ENCODE measurements at regions not wholly inside any gene's neighbourhood (a gene's known extent, or its start where the extent isn't known, plus 50 kb on each side); places are given as distances from the start of the nearest gene placed in this dataset.
"Not testable (repeated sequence)": the region's sequence is repeated elsewhere in the genome, so short reads cannot be mapped to it uniquely, and the experiment has no call there.

- no peak for DNase-seq
Measured at GRCh38 chr3:90025019-90025418, 917.6 kb downstream of the EPHA3 start.

DNA sequence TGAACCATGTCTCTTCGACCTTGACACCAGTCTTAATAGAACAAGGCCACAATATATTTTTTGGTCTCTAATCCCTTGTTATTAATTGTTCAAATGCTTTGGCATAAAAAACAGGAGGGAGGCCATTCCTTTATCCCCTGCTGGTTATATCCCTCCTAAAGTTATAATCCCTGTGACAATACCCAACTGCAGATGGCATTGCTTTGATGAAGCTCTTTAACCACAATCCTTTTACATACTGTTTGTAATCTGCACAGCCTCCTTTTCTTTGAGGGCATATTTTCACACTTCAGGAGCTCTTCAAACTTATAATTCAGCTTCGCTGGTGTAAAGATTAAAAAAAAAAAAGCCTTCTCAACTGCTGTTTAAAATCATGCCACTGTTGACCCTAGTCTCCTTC, 919.0 kb downstream of the EPHA3 start:
- no peak for DNase-seq

GRCh38 chr3:90031121-90031520, 923.7 kb downstream of the EPHA3 start:
- no peak for DNase-seq

- no peak for DNase-seq
Measured at GRCh38 chr3:90032980-90033641, 925.7 kb downstream of the EPHA3 start.

GRCh38 chr3:90034038-90034437, 926.6 kb downstream of the EPHA3 start:
- no peak for DNase-seq

GRCh38 chr3:90035643-90036042, 928.2 kb downstream of the EPHA3 start:
- DNase-seq: no peak

DNA sequence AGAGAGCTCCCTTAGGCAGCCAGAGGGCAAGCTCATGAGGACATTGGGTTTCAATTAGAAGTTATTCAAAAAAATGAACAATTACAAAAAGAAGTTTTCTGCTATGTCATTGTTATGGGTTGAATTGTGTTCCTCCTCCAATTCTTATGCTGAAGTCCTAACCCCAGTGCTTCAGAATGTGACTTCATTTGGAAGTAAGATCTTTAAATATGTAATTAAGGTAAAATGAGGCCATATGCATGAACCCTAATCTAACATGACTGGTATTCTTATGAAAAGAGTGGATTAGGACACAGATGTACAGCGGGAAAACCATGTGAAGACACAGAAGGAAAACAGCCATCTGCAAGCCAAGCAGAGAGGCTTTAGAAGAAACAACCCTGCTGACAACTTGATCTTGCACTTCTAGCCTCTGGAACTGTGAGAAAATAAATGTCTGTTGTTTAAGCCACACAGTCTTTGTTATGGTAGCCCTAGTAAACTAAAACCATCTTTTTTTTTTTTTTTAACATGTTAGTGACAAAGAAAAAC, 929.6 kb downstream of the EPHA3 start:
- no peak for DNase-seq

GRCh38 chr3:90039994-90040393, 932.6 kb downstream of the EPHA3 start:
- no peak for DNase-seq

GRCh38 chr3:90040554-90040953, 933.1 kb downstream of the EPHA3 start:
- DNase-seq: no peak

GRCh38 chr3:90041995-90042394, 934.6 kb downstream of the EPHA3 start:
- DNase-seq: no peak

- DNase-seq: no peak
Measured at GRCh38 chr3:90043287-90043686, 935.9 kb downstream of the EPHA3 start.

GRCh38 chr3:90044084-90044816, 936.8 kb downstream of the EPHA3 start:
- no peak for DNase-seq

GRCh38 chr3:90052425-90052950, 945.1 kb downstream of the EPHA3 start:
- DNase-seq: no peak

GRCh38 chr3:90054311-90054710, 946.9 kb downstream of the EPHA3 start:
- no peak for DNase-seq

DNA sequence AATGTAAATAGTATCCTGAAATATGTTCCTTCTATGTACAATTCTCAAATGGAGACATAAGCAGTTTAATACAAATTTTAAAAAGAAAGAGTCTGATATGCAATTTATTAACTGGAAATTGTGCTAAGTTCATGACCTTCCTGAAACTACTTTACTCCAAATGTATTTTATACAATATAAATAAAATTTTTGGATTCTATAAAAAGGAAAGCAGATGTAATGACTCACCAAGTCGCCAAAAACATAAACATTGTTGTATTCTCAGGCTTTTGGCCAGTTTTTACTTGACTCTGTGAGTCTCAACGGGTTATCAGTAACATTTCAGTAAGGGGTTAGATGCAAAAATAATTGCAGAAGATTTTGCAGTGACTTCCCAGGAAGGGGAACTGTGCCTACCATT, 948.2 kb downstream of the EPHA3 start:
- no peak for DNase-seq

GRCh38 chr3:90056281-90057032, 949.0 kb downstream of the EPHA3 start:
- no peak for DNase-seq

GRCh38 chr3:90062016-90062415, 954.6 kb downstream of the EPHA3 start:
- no peak for DNase-seq

DNA sequence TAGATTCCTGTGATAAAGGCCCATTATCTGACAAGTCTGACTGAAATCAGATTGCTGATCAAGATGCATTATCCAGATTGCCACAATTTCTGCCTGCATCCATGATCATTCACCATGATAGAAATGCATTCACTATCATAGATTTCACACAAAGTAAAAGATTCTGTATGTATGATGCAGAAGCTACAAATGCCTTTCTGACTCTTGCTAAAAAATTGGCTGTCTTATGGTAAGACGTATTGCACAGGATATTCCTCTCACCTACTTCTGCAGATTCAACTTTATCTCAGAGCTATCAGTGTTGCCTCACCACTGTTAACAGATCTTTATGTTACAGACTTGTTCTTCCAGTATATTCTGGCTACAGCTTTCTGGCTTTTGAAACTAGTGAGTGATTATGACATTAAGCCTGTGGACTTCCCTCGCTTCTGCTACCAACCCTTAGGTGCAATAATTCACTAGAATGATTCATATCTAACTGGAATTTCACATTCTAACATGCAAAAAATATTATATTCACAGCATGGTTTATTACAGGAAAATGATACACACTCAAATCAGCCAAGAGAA, 955.3 kb downstream of the EPHA3 start:
- no peak for DNase-seq

- DNase-seq: no peak
Measured at GRCh38 chr3:90068783-90069182, 961.4 kb downstream of the EPHA3 start.

DNA sequence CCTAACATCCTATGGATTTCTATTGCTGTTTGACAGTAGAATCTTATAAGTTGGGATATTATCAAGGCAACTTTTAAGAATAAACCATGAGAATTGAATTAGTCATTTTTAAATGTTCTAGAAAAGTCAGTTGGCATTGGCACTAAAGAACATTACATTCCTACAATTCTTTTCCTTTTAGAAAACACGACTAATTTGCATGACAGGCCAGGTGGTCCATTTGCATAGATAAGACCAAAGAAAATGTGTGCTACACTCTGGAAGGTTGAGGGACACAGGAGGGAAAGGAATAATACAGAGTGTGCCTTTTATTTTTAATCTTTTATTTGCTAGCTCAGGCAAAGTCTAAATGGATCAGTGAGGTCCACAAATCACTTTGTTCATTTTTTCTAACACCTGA, 962.3 kb downstream of the EPHA3 start:
- no peak for DNase-seq

- no peak for DNase-seq
Measured at GRCh38 chr3:90076136-90076535, 968.7 kb downstream of the EPHA3 start.

- no peak for DNase-seq
Measured at GRCh38 chr3:90080988-90081387, 973.6 kb downstream of the EPHA3 start.

DNA sequence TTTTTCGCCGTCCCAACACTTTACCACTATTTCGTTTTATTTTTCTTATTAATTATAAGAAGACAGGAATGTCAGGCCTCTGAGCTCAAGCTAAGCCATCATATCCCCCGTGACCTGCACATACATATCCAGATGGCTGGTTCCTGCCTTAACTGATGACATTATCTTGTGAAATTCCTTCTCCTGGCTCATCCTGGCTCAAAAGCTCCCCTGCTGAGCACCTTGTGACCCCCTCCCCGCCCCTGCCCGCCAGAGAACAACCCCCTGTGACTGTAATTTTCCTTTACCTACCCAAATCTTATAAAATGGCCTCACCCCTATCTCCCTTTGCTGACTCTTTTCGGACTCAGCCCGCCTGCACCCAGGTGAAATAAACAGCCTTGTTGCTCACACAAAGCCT, 978.9 kb downstream of the EPHA3 start:
- DNase-seq: not testable (repeated sequence)

Measured in GOT3 (cell line).